ENCODE measurements at regions not wholly inside any gene's neighbourhood (a gene's known extent, or its start where the extent isn't known, plus 50 kb on each side); places are given as distances from the start of the nearest gene placed in this dataset.

- TF ChIP-seq ZFP30 (CRISPR knock-in tag; IDR thresholded peaks at IDR 0.05), result no peak
- no peak for TF ChIP-seq PATZ1 (CRISPR knock-in tag; IDR thresholded peaks at IDR 0.05; ENCODE audit: borderline replicate concordance)
- TF ChIP-seq ZFP3 (CRISPR knock-in tag; IDR thresholded peaks at IDR 0.05), result no peak
- TF ChIP-seq, protein P1, sequence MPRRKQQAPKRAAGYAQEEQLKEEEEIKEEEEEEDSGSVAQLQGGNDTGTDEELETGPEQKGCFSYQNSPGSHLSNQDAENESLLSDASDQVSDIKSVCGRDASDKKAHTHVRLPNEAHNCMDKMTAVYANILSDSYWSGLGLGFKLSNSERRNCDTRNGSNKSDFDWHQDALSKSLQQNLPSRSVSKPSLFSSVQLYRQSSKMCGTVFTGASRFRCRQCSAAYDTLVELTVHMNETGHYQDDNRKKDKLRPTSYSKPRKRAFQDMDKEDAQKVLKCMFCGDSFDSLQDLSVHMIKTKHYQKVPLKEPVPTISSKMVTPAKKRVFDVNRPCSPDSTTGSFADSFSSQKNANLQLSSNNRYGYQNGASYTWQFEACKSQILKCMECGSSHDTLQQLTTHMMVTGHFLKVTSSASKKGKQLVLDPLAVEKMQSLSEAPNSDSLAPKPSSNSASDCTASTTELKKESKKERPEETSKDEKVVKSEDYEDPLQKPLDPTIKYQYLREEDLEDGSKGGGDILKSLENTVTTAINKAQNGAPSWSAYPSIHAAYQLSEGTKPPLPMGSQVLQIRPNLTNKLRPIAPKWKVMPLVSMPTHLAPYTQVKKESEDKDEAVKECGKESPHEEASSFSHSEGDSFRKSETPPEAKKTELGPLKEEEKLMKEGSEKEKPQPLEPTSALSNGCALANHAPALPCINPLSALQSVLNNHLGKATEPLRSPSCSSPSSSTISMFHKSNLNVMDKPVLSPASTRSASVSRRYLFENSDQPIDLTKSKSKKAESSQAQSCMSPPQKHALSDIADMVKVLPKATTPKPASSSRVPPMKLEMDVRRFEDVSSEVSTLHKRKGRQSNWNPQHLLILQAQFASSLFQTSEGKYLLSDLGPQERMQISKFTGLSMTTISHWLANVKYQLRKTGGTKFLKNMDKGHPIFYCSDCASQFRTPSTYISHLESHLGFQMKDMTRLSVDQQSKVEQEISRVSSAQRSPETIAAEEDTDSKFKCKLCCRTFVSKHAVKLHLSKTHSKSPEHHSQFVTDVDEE (CRISPR knock-in tag; IDR thresholded peaks at IDR 0.05), result no peak
- TF ChIP-seq CSRNP3 (CRISPR knock-in tag; IDR thresholded peaks at IDR 0.05), result no peak
- no peak for TF ChIP-seq RARB (CRISPR knock-in tag; IDR thresholded peaks at IDR 0.05)
- no peak for TF ChIP-seq CSDC2 (CRISPR knock-in tag; IDR thresholded peaks at IDR 0.05)
- TF ChIP-seq ZC3H10 (CRISPR knock-in tag; IDR thresholded peaks at IDR 0.05), result no peak
Measured at GRCh38 chr1:221851336-221851735, 109.4 kb upstream of the DUSP10 start.

All from SK-N-SH treated with all-trans-retinoic acid at 6 μM for 48 hours (cell line).